ENCODE measurements at regions not wholly inside any gene's neighbourhood (a gene's known extent, or its start where the extent isn't known, plus 50 kb on each side); places are given as distances from the start of the nearest gene placed in this dataset.
"Not testable (repeated sequence)": the region's sequence is repeated elsewhere in the genome, so short reads cannot be mapped to it uniquely, and the experiment has no call there.

- no peak for DNase-seq
These were observed 74.7 kb downstream of the BUD13 start for GRCh38 chr11:116698080-116698479.

- no peak for DNase-seq
These were observed 75.1 kb downstream of the BUD13 start for GRCh38 chr11:116697639-116698038.

- DNase-seq, result no peak
These were observed 75.8 kb downstream of the BUD13 start for GRCh38 chr11:116697011-116697410.

GRCh38 chr11:116696381-116696941 is 76.3 kb downstream of the BUD13 start:
- no peak for DNase-seq

GRCh38 chr11:116695657-116696254 is 77.0 kb downstream of the BUD13 start:
- no peak for DNase-seq

GRCh38 chr11:116694815-116695590 is 77.8 kb downstream of the BUD13 start:
- no peak for DNase-seq

GRCh38 chr11:116694349-116694725 is 78.5 kb downstream of the BUD13 start:
- no peak for DNase-seq

- no peak for DNase-seq
These were observed 79.0 kb downstream of the BUD13 start for GRCh38 chr11:116693593-116694348.

GRCh38 chr11:116693102-116693570 is 79.7 kb downstream of the BUD13 start:
- DNase-seq, result no peak

- DNase-seq, result no peak
These were observed 80.3 kb downstream of the BUD13 start for GRCh38 chr11:116692318-116693101.

- peak; percentile 37 for DNase-seq
These were observed 81.0 kb downstream of the BUD13 start for GRCh38 chr11:116691771-116692177.

GRCh38 chr11:116690611-116691010 is 82.2 kb downstream of the BUD13 start:
- no peak for DNase-seq

- DNase-seq, result no peak
These were observed 83.2 kb downstream of the BUD13 start for GRCh38 chr11:116689413-116690127.

GRCh38 chr11:116688202-116688540 is 84.6 kb downstream of the BUD13 start:
- no peak for DNase-seq

- no peak for DNase-seq
These were observed 85.2 kb downstream of the BUD13 start for GRCh38 chr11:116687458-116688201.

GRCh38 chr11:116686866-116687265 is 85.9 kb downstream of the BUD13 start:
- no peak for DNase-seq

GRCh38 chr11:116683982-116684381 is 88.8 kb downstream of the BUD13 start:
- DNase-seq, result no peak

GRCh38 chr11:116680349-116681125 is 92.2 kb downstream of the BUD13 start:
- no peak for DNase-seq

GRCh38 chr11:116678887-116679286 is 93.9 kb downstream of the BUD13 start:
- DNase-seq, result no peak

GRCh38 chr11:116667318-116667717 is 105.5 kb downstream of the BUD13 start:
- DNase-seq, result not testable (repeated sequence)
